NCI-H82 treated with DMSO at 0.1 percent for 48 hours (cell line): ENCODE measurements at regions not wholly inside any gene's neighbourhood (a gene's known extent, or its start where the extent isn't known, plus 50 kb on each side); places are given as distances from the start of the nearest gene placed in this dataset.
"Not testable (repeated sequence)": the region's sequence is repeated elsewhere in the genome, so short reads cannot be mapped to it uniquely, and the experiment has no call there.

Experiments
- DNase-seq: peaks from one replicate; lab custom pipeline; 2025; ENCODE audit not compliant: unreplicated experiment; lab: John Stamatoyannopoulos, UW

DNA sequence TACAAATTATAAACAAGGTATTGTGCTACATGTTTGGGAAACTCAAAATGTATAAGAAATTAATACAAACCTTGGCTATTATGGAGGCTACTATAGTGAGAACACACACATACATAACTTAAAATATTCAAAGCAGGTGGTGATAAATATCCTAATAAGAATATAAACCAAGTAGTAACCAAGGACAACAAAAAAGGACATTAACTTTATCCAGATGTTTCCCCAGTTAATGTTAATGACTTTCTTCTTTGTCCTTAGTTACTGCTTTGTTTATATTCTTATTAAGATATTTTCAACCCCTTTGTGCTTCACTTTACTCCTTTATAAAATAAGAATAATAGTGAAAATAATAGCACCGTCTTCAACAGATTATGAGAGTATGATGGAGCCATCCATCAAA, 241.6 kb downstream of the CALCRL start:
- DNase-seq, result no peak

GRCh38 chr2:187206071-187206470, 242.0 kb downstream of the CALCRL start:
- no peak for DNase-seq

- DNase-seq, result no peak
These were observed 249.9 kb downstream of the CALCRL start for GRCh38 chr2:187198136-187198535.

GRCh38 chr2:187194049-187194448, 254.0 kb downstream of the CALCRL start:
- DNase-seq, result no peak

DNA sequence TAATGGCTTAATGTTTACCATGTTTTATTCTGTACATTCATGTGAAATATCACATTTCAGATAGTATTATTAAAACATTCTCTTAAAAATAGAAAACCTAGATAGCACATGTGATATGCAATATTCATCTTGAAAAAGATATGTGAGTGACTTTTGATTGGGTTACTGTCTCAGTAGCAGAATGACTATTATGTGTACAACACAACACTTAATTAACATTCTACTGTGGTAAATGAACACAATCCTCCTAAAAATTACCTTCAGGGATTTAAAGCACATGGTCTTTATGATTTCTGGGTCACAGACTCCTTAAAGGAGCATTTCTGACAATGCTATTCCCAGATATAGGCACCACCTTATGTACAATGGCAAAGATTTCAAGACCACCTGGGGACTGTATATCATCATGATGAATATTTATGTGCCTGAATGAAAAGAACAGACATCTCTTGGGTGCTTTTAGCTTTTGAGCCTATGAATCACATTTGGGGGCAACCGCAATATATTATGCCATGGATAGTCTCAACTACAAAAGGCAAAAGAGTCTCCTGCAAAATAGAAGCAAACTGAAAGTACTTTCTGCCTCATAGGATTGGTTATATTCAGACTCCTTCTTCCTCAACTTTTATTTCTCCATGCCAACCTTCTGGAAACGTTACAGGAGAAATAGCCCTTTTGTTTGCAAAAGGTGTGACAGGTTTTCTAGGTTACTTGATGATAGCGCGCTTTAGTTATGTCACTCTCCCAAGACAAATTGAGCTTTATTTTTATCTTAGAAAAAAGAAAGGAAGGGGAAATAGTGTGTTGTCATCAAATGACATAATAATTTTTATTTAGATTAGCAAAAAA, 259.0 kb downstream of the CALCRL start:
- DNase-seq, result no peak

DNA sequence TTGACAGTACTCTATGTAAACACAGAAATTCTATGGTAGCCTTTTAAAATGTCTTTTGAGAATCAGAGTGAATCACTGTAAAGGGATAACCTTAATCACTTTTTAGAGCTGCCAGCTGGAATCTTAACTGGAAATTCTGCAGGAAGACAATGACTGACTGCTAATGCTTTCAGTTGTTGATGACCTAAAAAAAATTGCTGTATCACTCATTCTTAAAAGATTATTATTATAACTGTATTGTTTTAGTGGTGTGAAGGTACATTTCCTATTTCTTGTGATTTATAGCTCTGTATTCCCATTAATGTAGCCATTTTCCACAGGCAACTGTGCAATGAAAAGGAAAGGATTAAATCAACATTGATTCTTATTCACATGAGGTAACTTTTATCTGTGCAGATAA, 260.5 kb downstream of the CALCRL start:
- DNase-seq, result no peak

DNA sequence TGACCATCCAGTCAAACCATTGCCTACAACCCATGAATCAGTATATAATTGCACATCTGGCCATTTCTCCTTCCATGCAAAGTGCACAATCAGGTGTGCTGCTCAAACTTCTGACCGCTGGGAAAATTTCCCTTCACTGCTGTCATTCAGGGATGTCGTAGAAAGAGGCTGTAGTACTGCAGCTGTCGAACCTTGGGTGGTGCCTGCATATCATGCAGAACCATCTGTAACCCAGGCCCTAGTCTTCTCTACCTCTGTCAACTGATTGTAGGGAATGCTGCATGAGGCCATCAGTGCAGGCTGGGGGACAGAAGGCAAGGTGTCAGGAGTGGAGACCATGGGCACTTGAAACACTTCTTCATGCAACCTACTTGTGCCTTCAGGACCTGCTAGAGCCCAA, 267.5 kb downstream of the CALCRL start:
- DNase-seq, result no peak

- DNase-seq, result not testable (repeated sequence)
These were observed 269.2 kb downstream of the CALCRL start for GRCh38 chr2:187178876-187179275.

GRCh38 chr2:187177253-187177652, 270.8 kb downstream of the CALCRL start:
- no peak for DNase-seq

DNA sequence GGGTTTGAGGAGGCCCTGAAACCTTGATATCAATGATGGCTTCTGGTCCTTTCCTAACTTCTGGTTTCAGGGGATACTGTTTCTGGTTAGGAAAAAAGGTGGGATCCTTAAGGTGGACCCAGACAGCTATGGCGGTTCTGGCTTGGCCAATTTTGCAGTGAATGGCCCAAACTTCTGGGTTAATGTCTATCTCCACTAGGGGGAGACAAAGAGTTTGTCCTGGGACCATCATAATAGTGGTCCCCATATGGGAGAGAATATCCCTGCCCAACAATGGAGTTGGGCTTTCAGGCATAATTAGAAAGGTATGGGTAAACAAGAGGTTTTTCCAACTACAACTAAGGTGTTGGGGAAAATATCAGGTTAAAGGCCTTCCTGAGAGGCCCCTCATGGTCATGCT, 273.5 kb downstream of the CALCRL start:
- no peak for DNase-seq

DNA sequence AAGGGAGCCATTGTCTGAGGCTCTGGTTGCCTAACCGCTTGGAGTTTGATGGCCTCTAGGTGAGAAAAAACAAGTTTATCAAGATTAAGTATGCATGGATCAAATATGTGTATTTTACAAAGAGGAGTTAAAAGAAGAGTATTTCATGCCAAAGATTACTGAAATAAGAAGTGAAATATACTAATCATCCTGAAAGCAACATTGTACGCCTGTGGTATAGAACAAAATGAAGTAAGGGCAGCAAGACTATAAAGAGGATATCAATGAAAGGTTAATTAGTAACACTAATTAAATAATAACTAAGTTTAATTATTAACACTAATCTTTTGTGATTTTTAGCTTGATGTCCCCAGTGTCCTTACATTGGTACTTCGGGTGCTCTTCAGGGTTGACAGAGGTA, 276.7 kb downstream of the CALCRL start:
- DNase-seq, result no peak

GRCh38 chr2:187169864-187170263, 278.2 kb downstream of the CALCRL start:
- no peak for DNase-seq

DNA sequence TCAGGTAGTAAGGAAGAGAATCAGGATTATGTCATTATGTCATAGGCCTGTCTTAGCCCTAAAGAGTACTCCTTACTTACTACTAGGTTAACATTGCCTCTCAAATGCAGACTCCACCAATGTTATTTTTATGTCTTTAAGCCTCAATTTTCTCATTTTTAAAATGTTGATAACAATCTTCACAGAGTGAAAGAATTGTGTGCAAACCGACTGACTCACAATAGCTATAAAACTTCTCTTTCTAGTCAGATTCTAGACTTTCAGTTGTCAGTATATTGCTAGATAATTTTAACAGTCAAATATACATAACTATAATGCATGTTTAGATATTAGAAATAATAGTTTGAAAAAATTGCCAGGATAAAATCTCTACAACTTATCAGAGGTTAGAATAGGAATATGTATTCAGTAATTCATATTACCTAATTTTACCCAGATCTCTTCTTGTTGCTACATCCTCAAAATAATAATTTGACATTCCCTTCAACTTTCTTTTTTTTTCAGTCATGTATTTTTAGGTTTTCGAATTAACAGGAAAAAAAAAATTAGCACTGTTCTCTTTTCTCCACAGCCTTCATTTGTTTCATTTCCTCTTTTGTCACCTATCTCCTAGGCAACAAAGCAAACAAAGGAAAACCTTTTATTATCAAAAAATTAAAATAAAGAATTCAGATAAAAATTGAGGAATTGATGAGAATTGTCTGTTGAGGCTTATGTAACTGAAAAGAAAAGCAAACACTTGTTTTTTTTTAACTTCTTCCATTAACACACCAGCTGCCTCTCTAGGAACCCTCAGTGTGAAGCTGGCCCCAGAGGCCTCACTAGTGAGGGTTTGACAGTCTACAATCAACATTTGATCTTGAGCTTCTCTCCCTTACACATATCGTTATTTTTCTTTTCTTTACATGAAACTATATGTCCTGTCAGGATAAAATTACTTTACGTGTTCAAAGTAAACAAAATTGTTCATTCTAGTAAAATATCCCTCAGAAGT, 279.0 kb downstream of the CALCRL start:
- no peak for DNase-seq

DNA sequence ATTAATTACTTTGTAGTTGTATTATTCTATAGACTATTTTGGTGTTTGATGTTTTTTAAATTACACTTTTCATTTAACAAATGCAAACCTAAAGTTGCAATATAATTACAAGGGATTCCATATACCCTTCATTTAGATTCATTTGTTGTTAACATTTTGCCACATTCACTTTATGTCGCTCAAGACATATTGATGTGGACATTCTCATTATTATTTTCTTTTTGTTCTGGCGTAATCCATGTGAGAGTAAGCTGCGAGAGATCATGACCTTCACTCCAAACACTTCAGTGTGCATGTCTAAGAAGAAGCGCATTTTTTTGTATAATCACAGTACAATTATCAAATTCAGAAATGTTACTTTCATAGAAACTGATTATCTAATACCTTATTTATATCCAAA, 280.6 kb downstream of the CALCRL start:
- DNase-seq, result no peak

DNA sequence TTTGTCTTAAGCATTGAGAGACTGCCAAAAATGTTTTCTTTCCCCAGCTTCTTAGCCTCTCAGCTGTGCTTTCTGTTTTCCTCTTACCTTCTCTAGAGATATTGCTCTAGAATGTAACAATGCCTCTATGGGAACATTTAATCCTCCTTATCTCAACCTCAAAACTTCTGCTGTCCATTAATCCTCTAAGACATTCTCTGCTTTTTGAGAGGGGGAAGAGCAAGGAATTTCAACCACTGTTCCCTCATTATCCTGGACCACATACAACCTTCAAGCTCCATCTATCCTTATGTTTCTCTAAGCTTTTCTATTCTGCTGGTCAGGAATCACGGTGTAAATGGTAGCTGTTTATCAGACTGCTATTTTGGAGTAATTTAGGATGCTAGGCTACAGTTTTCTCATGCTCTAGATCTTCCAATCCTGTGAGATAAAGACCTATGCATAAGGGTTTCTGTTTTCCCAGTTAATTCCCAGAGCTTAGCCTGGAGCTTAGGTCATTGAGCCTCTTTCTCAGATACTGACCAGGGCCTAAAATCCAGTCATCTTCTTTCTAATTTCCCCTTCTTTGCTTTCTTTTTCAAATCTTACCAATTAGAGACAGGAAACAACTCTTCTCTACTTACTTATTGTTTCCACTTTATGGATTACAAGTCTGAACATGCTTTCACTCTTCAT, 282.0 kb downstream of the CALCRL start:
- peak; percentile 8 for DNase-seq

DNA sequence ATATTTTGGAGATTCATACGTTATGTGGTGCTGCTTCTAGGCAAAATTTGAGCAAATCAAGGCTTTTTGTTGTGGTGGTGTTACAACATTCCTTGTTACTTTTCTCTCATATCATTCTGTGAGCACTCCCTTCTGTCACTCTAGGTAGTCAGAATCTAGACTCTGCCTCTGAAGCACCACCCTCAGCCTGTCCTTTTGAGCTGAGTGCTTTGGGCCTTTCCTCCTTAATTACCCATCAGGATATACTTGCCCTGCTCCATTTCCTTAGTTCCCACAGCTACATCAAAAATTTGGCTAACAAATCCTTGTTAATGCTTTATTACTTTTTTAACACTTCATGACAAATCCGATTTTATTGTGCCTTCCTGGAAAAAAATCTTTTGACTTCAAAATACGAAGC, 289.6 kb downstream of the CALCRL start:
- no peak for DNase-seq

DNA sequence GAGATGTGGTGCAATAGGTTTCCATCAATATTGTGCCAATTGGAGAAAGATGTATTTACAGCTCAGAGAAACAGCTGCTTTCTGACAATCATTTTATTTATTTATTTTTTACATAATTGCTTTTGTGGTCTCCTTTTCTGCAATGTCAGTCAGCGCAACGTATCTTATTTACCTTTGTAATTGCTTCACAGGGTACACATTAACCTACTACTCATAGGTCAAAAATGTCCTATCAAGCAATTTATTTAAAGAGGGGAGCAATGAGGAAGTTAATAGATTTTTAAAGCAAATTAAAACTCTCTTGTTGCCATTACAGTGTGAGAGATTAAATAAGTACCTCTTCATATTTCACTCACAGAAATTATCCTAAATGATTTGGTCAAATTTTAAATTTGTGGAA, 291.0 kb downstream of the CALCRL start:
- DNase-seq, result no peak

DNA sequence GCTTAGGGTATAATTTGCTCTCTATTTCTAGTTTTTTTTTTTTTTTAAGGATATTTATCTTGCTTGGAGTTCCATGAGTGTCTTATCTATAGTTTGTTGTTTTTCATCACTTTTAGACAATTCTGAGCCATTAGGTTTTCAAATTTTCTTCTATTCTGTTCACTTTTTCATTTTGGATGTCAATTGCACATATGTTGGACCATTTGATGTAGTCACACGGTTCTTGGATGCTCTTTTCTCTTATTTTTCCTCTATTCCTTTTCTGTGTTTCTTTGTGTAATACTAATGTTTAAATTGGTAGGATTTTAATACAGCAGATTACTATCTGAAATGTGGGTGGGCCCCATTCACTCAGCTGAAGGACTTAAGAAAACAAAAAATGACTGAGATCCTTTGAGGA, 292.6 kb downstream of the CALCRL start:
- DNase-seq, result no peak

- no peak for DNase-seq
These were observed 297.4 kb downstream of the CALCRL start for GRCh38 chr2:187150670-187151069.

- DNase-seq, result no peak
These were observed 299.2 kb upstream of the ZSWIM2 start for GRCh38 chr2:187148059-187148714.

DNA sequence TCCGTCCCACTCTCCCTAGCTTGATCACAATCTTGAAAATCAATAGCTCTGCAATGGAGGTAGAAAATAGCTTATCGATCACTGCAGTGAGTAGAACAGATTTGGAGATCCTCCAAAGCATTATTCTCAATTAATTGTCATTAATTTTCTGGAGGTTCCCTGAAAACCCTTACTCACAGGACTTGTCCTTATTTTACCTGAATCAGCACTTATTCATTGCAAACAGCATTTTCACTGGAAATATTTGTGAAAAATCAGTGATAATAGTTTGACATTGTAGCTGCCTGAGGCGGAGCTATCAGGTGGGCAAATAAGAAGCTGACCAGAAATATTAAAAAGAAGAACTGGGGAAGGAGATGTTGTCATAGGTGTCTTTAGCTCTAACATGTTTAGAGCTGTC, 294.6 kb upstream of the ZSWIM2 start:
- DNase-seq, result no peak
